AG09319 (cell line): ENCODE measurements at regions not wholly inside any gene's neighbourhood (a gene's known extent, or its start where the extent isn't known, plus 50 kb on each side); places are given as distances from the start of the nearest gene placed in this dataset.

Source experiments
- DNase-seq: peaks from one replicate; pipeline ENCODE4 v3.0.0-alpha.2; 2010; ENCODE audit warnings: low read depth; ENCODE audit errors: extremely low read depth
- CTCF ChIP-seq: IDR thresholded peaks from 2 replicates; pipeline ENCODE4 v1.5.1; 2011; ENCODE audit warnings: low read depth, mild to moderate bottlenecking, inconsistent platforms, low read length, moderate library complexity

DNA sequence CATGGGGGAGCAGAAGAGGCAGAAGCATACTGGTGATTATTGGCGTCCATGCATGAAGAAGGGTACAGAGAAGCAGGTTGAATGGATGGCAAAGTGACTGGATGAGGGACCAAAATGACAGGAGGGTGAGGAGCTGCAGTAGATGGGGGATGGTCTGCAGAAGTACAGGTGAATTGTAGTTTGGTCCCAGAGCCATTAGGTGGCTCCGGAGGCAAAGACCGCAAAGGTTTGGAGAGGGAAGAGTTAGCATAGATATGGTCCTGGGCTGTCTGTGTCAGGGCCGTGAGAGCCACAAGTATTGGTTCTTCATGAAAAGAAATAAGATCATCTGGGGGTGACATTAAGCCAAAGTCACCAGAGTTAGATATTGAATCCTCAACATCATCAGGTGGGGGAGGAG lies 59.0 kb upstream of the ZNF726 start:
- DNase-seq, result no peak
- TF ChIP-seq CTCF, result no peak

DNA sequence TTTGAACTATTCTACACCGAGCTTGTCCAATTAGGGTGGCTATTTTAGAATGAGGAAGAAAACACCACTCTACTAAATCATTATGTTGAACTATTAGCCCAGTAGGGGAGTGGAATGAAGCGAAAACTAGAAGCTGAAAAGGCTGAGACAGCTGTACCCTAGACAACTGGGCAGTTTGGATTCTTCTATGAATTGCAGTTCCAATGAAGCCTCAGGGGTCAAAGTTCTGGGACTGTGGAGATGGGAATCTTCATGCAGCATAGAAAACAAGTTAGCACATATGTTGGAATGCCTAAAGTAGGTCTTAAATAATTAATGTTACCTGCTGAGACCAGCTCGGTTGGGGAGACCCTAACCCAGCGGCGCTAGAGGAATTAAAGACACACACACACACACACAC lies 62.7 kb upstream of the ZNF726 start:
- TF ChIP-seq CTCF, result no peak
- DNase-seq, result no peak

GRCh38 chr19:23832717-23833327 lies 74.1 kb upstream of the ZNF681 start:
- no peak for TF ChIP-seq CTCF
- DNase-seq, result no peak

- DNase-seq, result no peak
- TF ChIP-seq CTCF, result no peak
These were observed 65.3 kb upstream of the ZNF681 start for GRCh38 chr19:23823952-23824389.

DNA sequence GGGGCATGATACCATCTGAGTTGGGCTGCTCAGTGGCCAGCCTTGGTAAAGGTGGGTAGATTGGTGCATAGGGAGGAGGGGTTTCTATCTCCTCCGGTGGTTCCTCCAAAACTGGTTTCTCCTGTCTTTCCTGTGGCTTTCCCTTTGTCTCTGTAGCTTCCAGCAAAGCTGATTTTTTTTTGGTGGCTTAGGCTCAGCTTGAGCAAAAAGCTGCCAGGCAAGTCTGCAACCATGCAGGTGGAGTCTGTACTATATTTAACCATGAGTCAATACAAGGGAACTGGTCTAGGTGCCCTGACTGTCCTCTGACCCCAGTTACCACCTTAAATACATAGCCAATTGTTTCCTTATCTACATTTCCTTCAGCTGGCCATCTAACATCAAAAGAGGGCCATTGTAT lies 64.0 kb upstream of the ZNF681 start:
- no peak for DNase-seq
- no peak for TF ChIP-seq CTCF

DNA sequence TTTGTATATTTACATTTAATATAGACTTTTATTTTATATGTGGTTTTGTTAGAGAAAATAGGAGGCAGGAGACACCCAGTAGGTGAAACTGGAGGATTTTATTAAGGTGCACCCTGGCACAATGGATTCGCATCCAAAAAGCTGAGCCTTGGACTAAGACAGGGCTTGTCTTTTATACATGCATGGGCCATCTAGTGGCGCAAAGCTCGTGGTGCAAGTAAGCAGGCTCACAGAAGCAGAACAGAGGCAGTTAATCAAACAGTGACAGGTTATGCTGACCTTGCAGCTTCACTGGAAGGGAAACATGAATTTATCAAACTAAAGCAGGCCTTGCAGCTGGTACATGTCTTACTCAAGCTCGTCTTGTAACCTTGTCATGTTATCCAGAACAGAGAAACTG lies 58.8 kb upstream of the ZNF681 start:
- DNase-seq, result no peak

DNA sequence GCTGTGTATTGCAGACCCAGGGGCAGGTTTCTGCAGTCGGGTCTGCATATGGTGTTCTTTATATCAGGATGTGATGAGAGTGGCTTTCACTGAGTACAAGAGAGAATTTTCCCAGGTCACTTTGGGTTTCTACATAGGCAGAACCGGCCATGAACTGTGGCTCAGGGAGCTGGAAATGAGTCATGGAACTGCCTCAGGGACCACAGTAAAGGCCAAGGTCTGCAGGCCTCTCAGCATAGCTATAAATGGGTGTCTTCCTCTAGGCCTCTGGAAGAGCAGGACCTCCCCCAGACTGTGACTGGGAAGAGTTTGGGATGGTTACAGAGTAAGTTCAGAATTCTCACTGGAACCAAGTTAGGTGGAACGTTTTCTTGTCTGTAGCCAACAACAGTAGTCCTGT lies 51.8 kb upstream of the ZNF681 start:
- TF ChIP-seq CTCF, result no peak
- no peak for DNase-seq

More for the DNA sequence above, 58.8 kb upstream of the ZNF681 start:
- TF ChIP-seq CTCF, result peak; percentile 7
